HT-29 (cell line): ENCODE measurements at regions not wholly inside any gene's neighbourhood (a gene's known extent, or its start where the extent isn't known, plus 50 kb on each side); places are given as distances from the start of the nearest gene placed in this dataset.

Source experiments
- DNase-seq: peaks from one replicate; pipeline ENCODE4 v3.0.0-alpha.2; 2015; ENCODE audit warnings: low spot score

DNA sequence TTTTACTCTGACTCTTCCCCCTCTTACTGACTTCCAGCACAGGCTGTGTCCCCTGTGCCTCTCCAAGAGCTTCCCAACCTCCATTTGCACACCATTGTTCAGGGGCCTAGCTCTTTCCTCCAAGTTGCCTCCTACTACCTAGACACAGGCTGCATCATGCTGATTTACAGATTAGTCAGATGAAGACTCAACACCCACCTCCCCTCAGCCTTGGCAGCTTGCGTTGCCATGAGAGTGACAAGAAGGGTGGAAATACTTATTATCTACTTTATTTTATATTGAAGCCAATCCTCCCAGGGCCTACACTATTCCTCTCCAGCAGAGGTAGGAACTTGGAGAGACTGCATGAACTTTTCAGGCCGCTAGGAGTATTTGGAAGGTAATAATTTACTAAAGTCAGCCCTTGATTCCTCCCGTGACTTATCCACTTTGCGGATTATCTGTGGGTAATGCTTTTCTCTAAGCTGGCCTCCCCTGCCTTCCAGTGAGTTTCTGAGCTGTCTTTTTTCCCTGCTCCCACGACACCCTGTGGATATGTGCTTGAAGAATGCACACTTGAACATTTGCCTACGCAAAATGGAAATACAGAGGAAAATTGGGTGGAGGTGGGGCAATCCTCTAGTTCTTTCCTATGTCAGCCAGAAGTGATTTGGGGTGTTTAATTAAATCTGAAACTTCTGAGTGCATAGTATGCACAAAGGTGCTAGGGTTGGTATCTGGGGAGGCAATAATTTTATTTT lies 74.1 kb upstream of the TMEM164 start:
- DNase-seq = no peak

- DNase-seq = no peak
Observed at GRCh38 chrX:109931677-109932076, 71.2 kb upstream of the TMEM164 start.

- DNase-seq = no peak
Observed at GRCh38 chrX:109934434-109934833, 68.5 kb upstream of the TMEM164 start.

DNA sequence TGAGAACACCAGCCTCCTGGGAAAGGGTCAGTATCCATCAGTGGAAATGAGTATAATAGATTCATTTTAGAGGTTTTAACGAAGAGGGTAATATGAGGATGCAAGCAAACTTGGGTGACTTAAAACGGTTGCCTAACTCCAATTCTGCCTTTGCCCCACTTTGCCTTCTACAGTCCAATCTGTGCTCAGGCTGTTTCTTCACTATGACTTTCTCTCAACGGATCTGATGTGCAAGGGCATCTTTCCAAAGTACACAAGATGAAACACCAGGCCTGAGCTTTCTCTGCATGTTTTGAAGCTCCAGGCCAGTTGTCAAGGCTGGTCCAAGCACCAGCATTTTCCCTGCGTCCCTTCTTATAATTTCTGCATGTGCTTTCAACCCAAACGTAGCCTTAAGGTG lies 68.0 kb upstream of the TMEM164 start:
- DNase-seq = no peak

DNA sequence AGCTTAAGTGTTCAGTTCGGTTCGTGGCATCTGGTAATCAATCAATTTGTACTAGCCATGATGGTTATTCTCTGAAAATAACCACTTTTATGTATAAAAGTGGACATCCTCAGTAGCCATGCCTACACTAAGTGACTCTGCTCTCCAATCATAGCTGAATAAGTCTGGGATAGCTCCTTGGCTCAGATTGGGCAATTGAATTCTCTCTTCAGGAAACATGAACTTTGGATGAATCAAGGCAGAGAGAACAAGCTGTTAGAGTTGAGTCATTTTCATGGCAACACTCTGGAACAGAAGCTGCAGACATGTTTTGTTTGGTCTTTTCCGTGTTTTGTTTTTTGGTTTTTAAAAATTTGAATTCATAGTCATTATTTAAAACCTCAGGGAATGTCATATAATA lies 66.8 kb upstream of the TMEM164 start:
- DNase-seq = no peak

- DNase-seq = no peak
Observed at GRCh38 chrX:109936598-109936997, 66.3 kb upstream of the TMEM164 start.

- no peak for DNase-seq
Observed at GRCh38 chrX:109939498-109939897, 63.4 kb upstream of the TMEM164 start.

DNA sequence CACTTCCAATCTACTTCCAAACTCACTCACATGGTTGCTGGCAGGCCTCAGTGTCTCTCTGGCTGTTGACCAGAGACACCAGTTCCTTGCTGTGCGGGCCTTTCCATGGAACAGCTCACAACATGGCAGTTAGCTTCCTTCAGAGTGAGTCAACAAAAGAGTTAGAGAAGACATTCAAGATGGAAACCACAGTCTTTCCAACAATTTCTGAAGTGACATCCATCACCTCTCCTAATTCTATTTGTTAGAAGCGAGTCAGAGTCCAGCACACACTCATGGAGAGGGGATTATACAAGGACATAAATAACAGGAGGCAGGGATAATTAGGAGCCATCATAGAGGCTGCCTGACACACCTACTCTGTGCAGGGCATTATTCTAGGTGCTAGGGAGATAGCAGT lies 62.5 kb upstream of the TMEM164 start:
- no peak for DNase-seq

DNA sequence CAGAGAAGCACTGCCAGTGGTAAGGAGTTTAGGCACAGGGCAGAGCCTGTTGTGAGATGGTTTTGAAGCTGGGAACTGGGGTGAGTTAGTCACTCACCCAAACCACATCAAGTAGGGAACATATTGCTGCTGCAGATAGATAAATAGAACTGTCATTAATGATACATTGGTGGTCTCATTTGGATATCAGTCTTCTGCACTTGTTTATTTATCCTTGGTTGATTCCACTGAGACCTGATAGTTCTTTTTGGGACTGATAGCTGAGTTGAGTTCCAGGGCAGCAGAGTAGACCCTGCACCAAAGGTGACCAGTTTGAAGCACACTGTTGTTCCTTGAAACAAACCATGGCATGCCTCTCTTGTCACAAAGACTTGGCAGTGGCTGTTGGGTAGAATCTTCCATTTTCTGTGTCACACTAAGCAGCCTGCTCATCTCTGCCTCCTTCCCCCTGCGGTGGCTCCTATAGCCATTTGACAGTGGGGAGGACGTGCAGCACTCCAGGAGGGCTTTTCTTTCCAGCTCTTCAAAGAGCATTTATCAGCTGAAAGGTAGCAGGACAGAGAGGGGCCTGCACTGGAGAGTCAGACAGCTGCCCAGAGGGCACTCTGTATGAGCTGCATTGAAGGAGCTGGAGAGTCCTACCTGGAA lies 59.7 kb upstream of the TMEM164 start:
- no peak for DNase-seq

DNA sequence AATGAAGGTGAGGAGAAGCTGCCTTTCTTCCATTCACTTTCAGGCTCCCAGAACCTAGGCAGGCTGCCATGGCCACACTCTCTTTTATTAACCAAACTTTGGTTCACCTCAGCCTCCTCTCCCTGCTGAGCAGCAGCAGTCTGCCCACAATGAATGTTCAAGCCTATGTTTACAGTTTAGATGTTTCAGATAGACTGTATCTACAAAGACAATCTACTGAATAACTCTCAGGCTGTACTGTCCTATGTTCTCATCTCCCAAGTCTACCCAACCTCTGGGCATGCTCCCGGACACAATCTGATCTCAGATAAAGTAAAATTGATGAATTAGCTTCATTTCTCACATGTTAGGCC lies 59.2 kb upstream of the TMEM164 start:
- DNase-seq = no peak

- DNase-seq = no peak
Observed at GRCh38 chrX:109952050-109952449, 50.9 kb upstream of the TMEM164 start.

- DNase-seq = no peak
Observed at GRCh38 chrX:109952985-109953905, 49.7 kb upstream of the TMEM164 start.
